ENCODE measurements at regions not wholly inside any gene's neighbourhood (a gene's known extent, or its start where the extent isn't known, plus 50 kb on each side); places are given as distances from the start of the nearest gene placed in this dataset.

GRCh38 chr22:26974914-26975803 is 317.8 kb downstream of the MIAT start:
- no peaks in the 10 kb centered on the region for H3K9me3 ChIP-seq
- H3K27me3 ChIP-seq, result no peaks in the 10 kb centered on the region
- H3K36me3 ChIP-seq, result no peaks in the 10 kb centered on the region
- H3K27ac ChIP-seq, result no peak overlapping the region
- no peak for DNase-seq
- H3K4me1 ChIP-seq (ENCODE audit: insufficient read depth), result no peaks in the 10 kb centered on the region
- TF ChIP-seq CTCF (IDR thresholded peaks at IDR 0.05), result no peak
- TF ChIP-seq EP300 (IDR thresholded peaks at IDR 0.05), result no peak
- no peak for TF ChIP-seq POLR2A (IDR thresholded peaks at IDR 0.05)
- intact Hi-C loops (cut with DNase I), result no loop called here
- WGBS, 3 donors, result 72 to 79% (median 74%) methylated on average over 4 of the region's 4 CpGs
- no peak overlapping the region for H3K4me3 ChIP-seq

GRCh38 chr22:26975865-26976264 is 318.5 kb downstream of the MIAT start:
- no peak for DNase-seq
- intact Hi-C loops (cut with DNase I), result no loop called here
- WGBS, 3 donors, result 83 to 95% (median 92%) methylated on average over 3 of the region's 3 CpGs
- peaks cover 3% of the 10 kb centered on the region for H3K4me1 ChIP-seq (ENCODE audit: insufficient read depth)
- no peak overlapping the region for H3K27ac ChIP-seq
- TF ChIP-seq EP300 (IDR thresholded peaks at IDR 0.05) (no peak), CTCF (IDR thresholded peaks at IDR 0.05) (no peak), POLR2A (IDR thresholded peaks at IDR 0.05) (no peak)
- no peak overlapping the region for H3K4me3 ChIP-seq
- H3K36me3 ChIP-seq, result no peaks in the 10 kb centered on the region
- no peaks in the 10 kb centered on the region for H3K9me3 ChIP-seq
- no peaks in the 10 kb centered on the region for H3K27me3 ChIP-seq

GRCh38 chr22:26977741-26978376 is 320.5 kb downstream of the MIAT start:
- no peak for TF ChIP-seq EP300 (IDR thresholded peaks at IDR 0.05)
- TF ChIP-seq CTCF (IDR thresholded peaks at IDR 0.05), result no peak
- no peak for TF ChIP-seq POLR2A (IDR thresholded peaks at IDR 0.05)
- H3K4me1 ChIP-seq (ENCODE audit: insufficient read depth), result peaks cover 10% of the 10 kb centered on the region
- 72 to 84% (median 82%) methylated on average over 5 of the region's 5 CpGs for WGBS, 3 donors

GRCh38 chr22:26979294-26979693 is 321.9 kb downstream of the MIAT start:
- TF ChIP-seq POLR2A (IDR thresholded peaks at IDR 0.05) (no peak), CTCF (IDR thresholded peaks at IDR 0.05) (no peak), EP300 (IDR thresholded peaks at IDR 0.05) (no peak)
- intact Hi-C loops (cut with DNase I), result no loop called here
- no peak overlapping the region for H3K4me3 ChIP-seq
- peak in 1 of 5 donors; percentile 22 for DNase-seq
- H3K27ac ChIP-seq, result no peak overlapping the region
- 64 to 68% (median 64%) methylated on average over 6 of the region's 6 CpGs for WGBS, 3 donors
- peaks cover 10% of the 10 kb centered on the region for H3K4me1 ChIP-seq (ENCODE audit: insufficient read depth)
- no peaks in the 10 kb centered on the region for H3K36me3 ChIP-seq
- no peaks in the 10 kb centered on the region for H3K27me3 ChIP-seq
- no peaks in the 10 kb centered on the region for H3K9me3 ChIP-seq

More at GRCh38 chr22:26977741-26978376, 320.5 kb downstream of the MIAT start:
- no peak for DNase-seq
- Histone ChIP-seq H3K27me3 (no peaks in the 10 kb centered on the region), H3K27ac (no peak overlapping the region), H3K4me3 (no peak overlapping the region), H3K9me3 (no peaks in the 10 kb centered on the region), H3K36me3 (no peaks in the 10 kb centered on the region)
- intact Hi-C loops (cut with DNase I), result no loop called here
